Astrocyte (in vitro differentiated cells and primary cell): ENCODE measurements at regions not wholly inside any gene's neighbourhood (a gene's known extent, or its start where the extent isn't known, plus 50 kb on each side); places are given as distances from the start of the nearest gene placed in this dataset.

Experiments used
- CTCF ChIP-seq: IDR thresholded peaks from 2 replicates; pipeline ENCODE4 v1.5.1; 2011; ENCODE audit warnings: low read depth, mild to moderate bottlenecking, inconsistent platforms, low read length, moderate library complexity; ENCODE audit not compliant: insufficient read depth
- EZH2 ChIP-seq: IDR thresholded peaks from 2 replicates; pipeline ENCODE4 v1.6.1; 2012; ENCODE audit warnings: mild to moderate bottlenecking, low read length, inconsistent platforms; ENCODE audit not compliant: insufficient read depth

- TF ChIP-seq EZH2 (no peak), CTCF (no peak)
Observed at GRCh38 chr2:2591542-2591940, 260.5 kb upstream of the MYT1L start.
